GM23338 (cell line): ENCODE measurements at regions not wholly inside any gene's neighbourhood (a gene's known extent, or its start where the extent isn't known, plus 50 kb on each side); places are given as distances from the start of the nearest gene placed in this dataset.

ENCODE experiments used
- ATAC-seq: fragments of 200-7000 bp; cut with Tn5 transposase; 3 replicates; pipeline ENCODE4 v1.9.1; 2020
- DNase-seq: peaks from one replicate; pipeline ENCODE4 v3.0.0-alpha.2; 2015; ENCODE audit warnings: low spot score
- H2AFZ ChIP-seq: fragments of 200-600 bp; sonication (generic); 2 replicates; pipeline ENCODE4 v1.8.0; 2016; ENCODE audit warnings: antibody characterized with exemption, mild to moderate bottlenecking, moderate library complexity
- H3F3A ChIP-seq: fragments of 200-600 bp; sonication (generic); replicated peaks from 2 replicates; pipeline ENCODE4 v1.8.0; 2017; ENCODE audit warnings: antibody characterized with exemption, mixed run types, low read depth
- H3K27ac ChIP-seq: fragments of 200-600 bp; sonication (generic); 2 replicates; pipeline ENCODE4 v1.6.1; 2016; ENCODE audit warnings: low read depth
- H3K27me3 ChIP-seq: fragments of 200-600 bp; sonication (generic); 2 replicates; pipeline ENCODE4 v1.8.0; 2016; ENCODE audit warnings: mild to moderate bottlenecking, mixed run types, moderate library complexity; ENCODE audit not compliant: insufficient read depth
- H3K36me3 ChIP-seq: fragments of 200-600 bp; sonication (generic); 2 replicates; pipeline ENCODE4 v1.8.0; 2016; ENCODE audit warnings: mild to moderate bottlenecking; ENCODE audit not compliant: insufficient read depth
- H3K4me1 ChIP-seq: fragments of 200-600 bp; sonication (generic); 2 replicates; pipeline ENCODE4 v1.8.0; 2016; ENCODE audit warnings: mild to moderate bottlenecking, moderate library complexity; ENCODE audit not compliant: insufficient read depth
- H3K4me2 ChIP-seq: fragments of 200-600 bp; sonication (generic); 2 replicates; pipeline ENCODE4 v1.7.1; 2017; ENCODE audit warnings: mixed run types
- H3K4me3 ChIP-seq: fragments of 200-600 bp; sonication (generic); 2 replicates; pipeline ENCODE4 v1.6.1; 2016; ENCODE audit warnings: mixed run types
- H3K79me2 ChIP-seq: fragments of 200-600 bp; sonication (generic); replicated peaks from 2 replicates; pipeline ENCODE4 v1.8.0; 2017; ENCODE audit warnings: mild to moderate bottlenecking; ENCODE audit not compliant: insufficient read depth
- H3K9me2 ChIP-seq: fragments of 200-600 bp; sonication (generic); 2 replicates; pipeline ENCODE4 v1.8.0; 2017; ENCODE audit not compliant: insufficient read depth
- H4K20me1 ChIP-seq: fragments of 200-600 bp; sonication (generic); replicated peaks from 2 replicates; pipeline ENCODE4 v1.8.0; 2017; ENCODE audit warnings: mild to moderate bottlenecking; ENCODE audit not compliant: insufficient read depth
- H3K27ac Mint-ChIP-seq: 2 replicates; pipeline ENCODE4 v1.8.0; 2020; ENCODE audit warnings: inconsistent platforms, mild to moderate bottlenecking, moderate library complexity, mixed read lengths
- H3K27me3 Mint-ChIP-seq: 3 replicates; pipeline ENCODE4 v1.8.0; 2022; ENCODE audit warnings: low read depth, mild to moderate bottlenecking, moderate library complexity, mixed read lengths, inconsistent platforms; ENCODE audit not compliant: insufficient read depth, poor library complexity
- H3K36me3 Mint-ChIP-seq: 3 replicates; pipeline ENCODE4 v1.8.0; 2021; ENCODE audit warnings: low read depth, mild to moderate bottlenecking, inconsistent platforms, moderate library complexity, mixed read lengths
- H3K4me1 Mint-ChIP-seq: 3 replicates; pipeline ENCODE4 v1.8.0; 2020; ENCODE audit warnings: mild to moderate bottlenecking, inconsistent platforms, mixed read lengths
- H3K4me3 Mint-ChIP-seq: 3 replicates; pipeline ENCODE4 v1.8.0; 2021; ENCODE audit warnings: moderate library complexity, mild to moderate bottlenecking, inconsistent platforms, mixed read lengths
- H3K9me3 Mint-ChIP-seq: 3 replicates; pipeline ENCODE4 v1.8.0; 2020; ENCODE audit warnings: moderate library complexity, mild to moderate bottlenecking, inconsistent platforms, mixed read lengths
- CREB1 ChIP-seq: fragments of 250-450 bp; sonication (Bioruptor Pico); IDR thresholded peaks from 2 replicates; pipeline ENCODE4 v1.5.0; 2020; ENCODE audit warnings: low read depth, mild to moderate bottlenecking, moderate library complexity
- EZH2 ChIP-seq: fragments of 200-600 bp; sonication (generic); IDR thresholded peaks from one replicate; pipeline ENCODE4 v1.8.0; 2017; ENCODE audit warnings: antibody characterized with exemption, mild to moderate bottlenecking, low read depth; ENCODE audit not compliant: unreplicated experiment
- EZH2phosphoT487 ChIP-seq: fragments of 200-600 bp; sonication (generic); IDR thresholded peaks from one replicate; pipeline ENCODE4 v1.8.1; 2018; ENCODE audit warnings: antibody characterized with exemption; ENCODE audit not compliant: unreplicated experiment
- JUNB ChIP-seq: IDR thresholded peaks from one replicate; pipeline ENCODE4 v1.6.1; 2016; ENCODE audit warnings: antibody characterized with exemption; ENCODE audit not compliant: unreplicated experiment
- NANOG ChIP-seq: IDR thresholded peaks from 2 replicates; pipeline ENCODE4 v1.6.1; 2016; ENCODE audit warnings: antibody characterized with exemption, borderline replicate concordance
- POLR2AphosphoS5 ChIP-seq: IDR thresholded peaks from 2 replicates; pipeline ENCODE4 v1.6.1; 2016; ENCODE audit warnings: antibody characterized with exemption, low read depth
- STAT1 ChIP-seq: IDR thresholded peaks from one replicate; pipeline ENCODE4 v1.6.1; 2016; ENCODE audit warnings: antibody characterized with exemption; ENCODE audit not compliant: unreplicated experiment
- ZNF114 ChIP-seq: fragments of 250-450 bp; sonication (Bioruptor Pico); IDR thresholded peaks from 2 replicates; pipeline ENCODE4 v1.5.0; 2020; ENCODE audit warnings: mild to moderate bottlenecking, moderate library complexity
- ZNF331 ChIP-seq: fragments of 250-450 bp; sonication (Bioruptor Pico); IDR thresholded peaks from 2 replicates; pipeline ENCODE4 v1.5.0; 2020; ENCODE audit warnings: low read depth, mild to moderate bottlenecking, moderate library complexity
- TF ChIP-seq, protein P1 (sequence below): IDR thresholded peaks from 2 replicates; pipeline ENCODE4 v1.6.1; 2016; ENCODE audit warnings: antibody characterized with exemption
- TF ChIP-seq, protein P2 (sequence below): fragments of 250-450 bp; sonication (Bioruptor Pico); IDR thresholded peaks from 2 replicates; pipeline ENCODE4 v1.5.0; 2020; ENCODE audit warnings: mild to moderate bottlenecking, moderate library complexity
- TF ChIP-seq, protein P3 (sequence below), 2 experiments: fragments of 200-600 bp in 1 of 2; sonication (generic) in 1 of 2; conservative IDR thresholded peaks; 2 replicates each; pipeline versions ENCODE4 v1.5.1 to v1.6.1; 2016 to 2017; ENCODE audit warnings: antibody characterized with exemption in 2 of 2, low read depth in 2 of 2, mild to moderate bottlenecking in 2 of 2, moderate library complexity in 1 of 2
- TF ChIP-seq, protein P4 (sequence below): IDR thresholded peaks from one replicate; pipeline ENCODE4 v1.6.1; 2018; ENCODE audit warnings: antibody characterized with exemption; ENCODE audit not compliant: unreplicated experiment

DNA sequence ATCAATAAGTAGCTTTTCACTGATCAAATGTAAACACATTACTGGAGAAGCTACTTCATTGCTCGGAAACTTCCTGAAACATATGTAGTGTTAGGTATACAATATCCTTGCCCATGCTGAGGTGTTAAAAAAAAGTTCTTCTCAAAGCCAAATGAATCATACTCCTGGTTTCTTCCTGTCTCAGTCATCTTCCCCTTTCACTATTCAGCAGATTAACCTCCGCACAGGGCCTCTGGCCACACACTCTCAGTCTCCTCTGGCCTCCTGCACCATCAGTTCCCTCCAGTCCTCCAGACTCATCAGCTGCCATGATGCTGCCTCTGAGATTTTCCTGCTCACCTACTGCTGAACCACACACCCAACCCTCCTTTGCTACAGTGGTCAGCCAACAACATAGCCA is 70.5 kb upstream of the BOC start:
- H3K4me3 Mint-ChIP-seq = no peak overlapping the region
- Histone ChIP-seq H3K4me2 (no peak overlapping the region), H3K27me3 (no peaks in the 10 kb centered on the region), H3K36me3 (no peaks in the 10 kb centered on the region), H3K27ac (no peak overlapping the region), H3K4me1 (peaks cover 5% of the 10 kb centered on the region), H4K20me1 (no peaks in the 10 kb centered on the region), H3K4me3 (no peak overlapping the region), H2AFZ (no peak overlapping the region), H3K79me2 (no peaks in the 10 kb centered on the region), H3F3A (no peaks in the 10 kb centered on the region), H3K9me2 (peaks cover 7% of the 10 kb centered on the region; the same call in 1 of the 2 replicates)
- H3K9me3 Mint-ChIP-seq = no peaks in the 10 kb centered on the region
- ATAC-seq (no peak), DNase-seq (no peak)
- no peaks in the 10 kb centered on the region for H3K36me3 Mint-ChIP-seq
- TF ChIP-seq, protein P1, sequence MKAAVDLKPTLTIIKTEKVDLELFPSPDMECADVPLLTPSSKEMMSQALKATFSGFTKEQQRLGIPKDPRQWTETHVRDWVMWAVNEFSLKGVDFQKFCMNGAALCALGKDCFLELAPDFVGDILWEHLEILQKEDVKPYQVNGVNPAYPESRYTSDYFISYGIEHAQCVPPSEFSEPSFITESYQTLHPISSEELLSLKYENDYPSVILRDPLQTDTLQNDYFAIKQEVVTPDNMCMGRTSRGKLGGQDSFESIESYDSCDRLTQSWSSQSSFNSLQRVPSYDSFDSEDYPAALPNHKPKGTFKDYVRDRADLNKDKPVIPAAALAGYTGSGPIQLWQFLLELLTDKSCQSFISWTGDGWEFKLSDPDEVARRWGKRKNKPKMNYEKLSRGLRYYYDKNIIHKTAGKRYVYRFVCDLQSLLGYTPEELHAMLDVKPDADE = no peak
- no peak for TF ChIP-seq ZNF331 (CRISPR knock-in tag)
- TF ChIP-seq, protein P2, sequence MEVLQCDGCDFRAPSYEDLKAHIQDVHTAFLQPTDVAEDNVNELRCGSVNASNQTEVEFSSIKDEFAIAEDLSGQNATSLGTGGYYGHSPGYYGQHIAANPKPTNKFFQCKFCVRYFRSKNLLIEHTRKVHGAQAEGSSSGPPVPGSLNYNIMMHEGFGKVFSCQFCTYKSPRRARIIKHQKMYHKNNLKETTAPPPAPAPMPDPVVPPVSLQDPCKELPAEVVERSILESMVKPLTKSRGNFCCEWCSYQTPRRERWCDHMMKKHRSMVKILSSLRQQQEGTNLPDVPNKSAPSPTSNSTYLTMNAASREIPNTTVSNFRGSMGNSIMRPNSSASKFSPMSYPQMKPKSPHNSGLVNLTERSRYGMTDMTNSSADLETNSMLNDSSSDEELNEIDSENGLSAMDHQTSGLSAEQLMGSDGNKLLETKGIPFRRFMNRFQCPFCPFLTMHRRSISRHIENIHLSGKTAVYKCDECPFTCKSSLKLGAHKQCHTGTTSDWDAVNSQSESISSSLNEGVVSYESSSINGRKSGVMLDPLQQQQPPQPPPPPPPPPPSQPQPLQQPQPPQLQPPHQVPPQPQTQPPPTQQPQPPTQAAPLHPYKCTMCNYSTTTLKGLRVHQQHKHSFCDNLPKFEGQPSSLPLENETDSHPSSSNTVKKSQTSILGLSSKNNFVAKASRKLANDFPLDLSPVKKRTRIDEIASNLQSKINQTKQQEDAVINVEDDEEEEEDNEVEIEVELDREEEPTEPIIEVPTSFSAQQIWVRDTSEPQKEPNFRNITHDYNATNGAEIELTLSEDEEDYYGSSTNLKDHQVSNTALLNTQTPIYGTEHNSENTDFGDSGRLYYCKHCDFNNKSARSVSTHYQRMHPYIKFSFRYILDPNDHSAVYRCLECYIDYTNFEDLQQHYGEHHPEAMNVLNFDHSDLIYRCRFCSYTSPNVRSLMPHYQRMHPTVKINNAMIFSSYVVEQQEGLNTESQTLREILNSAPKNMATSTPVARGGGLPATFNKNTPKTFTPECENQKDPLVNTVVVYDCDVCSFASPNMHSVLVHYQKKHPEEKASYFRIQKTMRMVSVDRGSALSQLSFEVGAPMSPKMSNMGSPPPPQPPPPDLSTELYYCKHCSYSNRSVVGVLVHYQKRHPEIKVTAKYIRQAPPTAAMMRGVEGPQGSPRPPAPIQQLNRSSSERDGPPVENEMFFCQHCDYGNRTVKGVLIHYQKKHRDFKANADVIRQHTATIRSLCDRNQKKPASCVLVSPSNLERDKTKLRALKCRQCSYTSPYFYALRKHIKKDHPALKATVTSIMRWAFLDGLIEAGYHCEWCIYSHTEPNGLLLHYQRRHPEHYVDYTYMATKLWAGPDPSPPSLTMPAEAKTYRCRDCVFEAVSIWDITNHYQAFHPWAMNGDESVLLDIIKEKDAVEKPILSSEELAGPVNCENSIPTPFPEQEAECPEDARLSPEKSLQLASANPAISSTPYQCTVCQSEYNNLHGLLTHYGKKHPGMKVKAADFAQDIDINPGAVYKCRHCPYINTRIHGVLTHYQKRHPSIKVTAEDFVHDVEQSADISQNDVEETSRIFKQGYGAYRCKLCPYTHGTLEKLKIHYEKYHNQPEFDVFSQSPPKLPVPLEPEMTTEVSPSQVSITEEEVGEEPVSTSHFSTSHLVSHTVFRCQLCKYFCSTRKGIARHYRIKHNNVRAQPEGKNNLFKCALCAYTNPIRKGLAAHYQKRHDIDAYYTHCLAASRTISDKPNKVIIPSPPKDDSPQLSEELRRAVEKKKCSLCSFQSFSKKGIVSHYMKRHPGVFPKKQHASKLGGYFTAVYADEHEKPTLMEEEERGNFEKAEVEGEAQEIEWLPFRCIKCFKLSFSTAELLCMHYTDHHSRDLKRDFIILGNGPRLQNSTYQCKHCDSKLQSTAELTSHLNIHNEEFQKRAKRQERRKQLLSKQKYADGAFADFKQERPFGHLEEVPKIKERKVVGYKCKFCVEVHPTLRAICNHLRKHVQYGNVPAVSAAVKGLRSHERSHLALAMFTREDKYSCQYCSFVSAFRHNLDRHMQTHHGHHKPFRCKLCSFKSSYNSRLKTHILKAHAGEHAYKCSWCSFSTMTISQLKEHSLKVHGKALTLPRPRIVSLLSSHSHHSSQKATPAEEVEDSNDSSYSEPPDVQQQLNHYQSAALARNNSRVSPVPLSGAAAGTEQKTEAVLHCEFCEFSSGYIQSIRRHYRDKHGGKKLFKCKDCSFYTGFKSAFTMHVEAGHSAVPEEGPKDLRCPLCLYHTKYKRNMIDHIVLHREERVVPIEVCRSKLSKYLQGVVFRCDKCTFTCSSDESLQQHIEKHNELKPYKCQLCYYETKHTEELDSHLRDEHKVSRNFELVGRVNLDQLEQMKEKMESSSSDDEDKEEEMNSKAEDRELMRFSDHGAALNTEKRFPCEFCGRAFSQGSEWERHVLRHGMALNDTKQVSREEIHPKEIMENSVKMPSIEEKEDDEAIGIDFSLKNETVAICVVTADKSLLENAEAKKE = no peak
- TF ChIP-seq STAT1 = no peak
- no peak for TF ChIP-seq ZNF114
- TF ChIP-seq, protein P3, sequence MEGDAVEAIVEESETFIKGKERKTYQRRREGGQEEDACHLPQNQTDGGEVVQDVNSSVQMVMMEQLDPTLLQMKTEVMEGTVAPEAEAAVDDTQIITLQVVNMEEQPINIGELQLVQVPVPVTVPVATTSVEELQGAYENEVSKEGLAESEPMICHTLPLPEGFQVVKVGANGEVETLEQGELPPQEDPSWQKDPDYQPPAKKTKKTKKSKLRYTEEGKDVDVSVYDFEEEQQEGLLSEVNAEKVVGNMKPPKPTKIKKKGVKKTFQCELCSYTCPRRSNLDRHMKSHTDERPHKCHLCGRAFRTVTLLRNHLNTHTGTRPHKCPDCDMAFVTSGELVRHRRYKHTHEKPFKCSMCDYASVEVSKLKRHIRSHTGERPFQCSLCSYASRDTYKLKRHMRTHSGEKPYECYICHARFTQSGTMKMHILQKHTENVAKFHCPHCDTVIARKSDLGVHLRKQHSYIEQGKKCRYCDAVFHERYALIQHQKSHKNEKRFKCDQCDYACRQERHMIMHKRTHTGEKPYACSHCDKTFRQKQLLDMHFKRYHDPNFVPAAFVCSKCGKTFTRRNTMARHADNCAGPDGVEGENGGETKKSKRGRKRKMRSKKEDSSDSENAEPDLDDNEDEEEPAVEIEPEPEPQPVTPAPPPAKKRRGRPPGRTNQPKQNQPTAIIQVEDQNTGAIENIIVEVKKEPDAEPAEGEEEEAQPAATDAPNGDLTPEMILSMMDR (conservative IDR thresholded peaks at IDR 0.05; ENCODE audit: low read depth in 2 of 2) = no peak
- TF ChIP-seq EZH2 = no peak
- no peak for TF ChIP-seq NANOG
- no peak for TF ChIP-seq CREB1 (CRISPR knock-in tag)
- no peak for TF ChIP-seq POLR2AphosphoS5
- TF ChIP-seq EZH2phosphoT487 = no peak
- no peak for TF ChIP-seq JUNB
- TF ChIP-seq, protein P4, sequence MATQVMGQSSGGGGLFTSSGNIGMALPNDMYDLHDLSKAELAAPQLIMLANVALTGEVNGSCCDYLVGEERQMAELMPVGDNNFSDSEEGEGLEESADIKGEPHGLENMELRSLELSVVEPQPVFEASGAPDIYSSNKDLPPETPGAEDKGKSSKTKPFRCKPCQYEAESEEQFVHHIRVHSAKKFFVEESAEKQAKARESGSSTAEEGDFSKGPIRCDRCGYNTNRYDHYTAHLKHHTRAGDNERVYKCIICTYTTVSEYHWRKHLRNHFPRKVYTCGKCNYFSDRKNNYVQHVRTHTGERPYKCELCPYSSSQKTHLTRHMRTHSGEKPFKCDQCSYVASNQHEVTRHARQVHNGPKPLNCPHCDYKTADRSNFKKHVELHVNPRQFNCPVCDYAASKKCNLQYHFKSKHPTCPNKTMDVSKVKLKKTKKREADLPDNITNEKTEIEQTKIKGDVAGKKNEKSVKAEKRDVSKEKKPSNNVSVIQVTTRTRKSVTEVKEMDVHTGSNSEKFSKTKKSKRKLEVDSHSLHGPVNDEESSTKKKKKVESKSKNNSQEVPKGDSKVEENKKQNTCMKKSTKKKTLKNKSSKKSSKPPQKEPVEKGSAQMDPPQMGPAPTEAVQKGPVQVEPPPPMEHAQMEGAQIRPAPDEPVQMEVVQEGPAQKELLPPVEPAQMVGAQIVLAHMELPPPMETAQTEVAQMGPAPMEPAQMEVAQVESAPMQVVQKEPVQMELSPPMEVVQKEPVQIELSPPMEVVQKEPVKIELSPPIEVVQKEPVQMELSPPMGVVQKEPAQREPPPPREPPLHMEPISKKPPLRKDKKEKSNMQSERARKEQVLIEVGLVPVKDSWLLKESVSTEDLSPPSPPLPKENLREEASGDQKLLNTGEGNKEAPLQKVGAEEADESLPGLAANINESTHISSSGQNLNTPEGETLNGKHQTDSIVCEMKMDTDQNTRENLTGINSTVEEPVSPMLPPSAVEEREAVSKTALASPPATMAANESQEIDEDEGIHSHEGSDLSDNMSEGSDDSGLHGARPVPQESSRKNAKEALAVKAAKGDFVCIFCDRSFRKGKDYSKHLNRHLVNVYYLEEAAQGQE = no peak
- H3K27ac Mint-ChIP-seq = no peak overlapping the region; the same call in 1 of the 2 replicates
- peaks cover 17% of the 10 kb centered on the region for H3K4me1 Mint-ChIP-seq
- H3K27me3 Mint-ChIP-seq = peaks cover 3% of the 10 kb centered on the region
